CD4-positive, alpha-beta T cell treated with Interleukin-4 for 1 hour (primary cell): ENCODE measurements at regions not wholly inside any gene's neighbourhood (a gene's known extent, or its start where the extent isn't known, plus 50 kb on each side); places are given as distances from the start of the nearest gene placed in this dataset.

ENCODE experiments used
- DNase-seq, 2 donors: peaks; one replicate each; pipeline ENCODE4 v3.0.0-alpha.2; 2020 to 2022

DNA sequence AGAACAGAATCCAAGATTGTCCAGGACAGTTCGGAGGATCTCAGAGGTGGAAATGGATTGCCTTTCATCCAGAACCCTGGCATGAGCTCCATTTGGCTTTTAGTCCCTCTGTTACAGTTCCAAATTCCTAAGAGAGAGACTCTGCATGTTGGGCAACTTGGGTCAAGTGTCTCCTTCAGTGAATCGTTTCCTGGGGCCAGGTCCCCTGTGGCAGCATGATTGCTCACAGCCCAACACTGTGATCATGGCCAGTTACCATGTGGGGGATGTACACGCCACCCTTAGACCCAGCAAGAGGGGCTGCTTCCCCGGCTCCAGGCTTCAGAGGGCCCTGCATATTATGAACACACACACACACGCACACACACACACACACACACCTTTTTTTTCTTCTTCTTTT is 118.6 kb upstream of the GLI2 start:
- DNase-seq = no peak

- DNase-seq = no peak
Observed at GRCh38 chr2:120618830-120619229, 116.8 kb upstream of the GLI2 start.

DNA sequence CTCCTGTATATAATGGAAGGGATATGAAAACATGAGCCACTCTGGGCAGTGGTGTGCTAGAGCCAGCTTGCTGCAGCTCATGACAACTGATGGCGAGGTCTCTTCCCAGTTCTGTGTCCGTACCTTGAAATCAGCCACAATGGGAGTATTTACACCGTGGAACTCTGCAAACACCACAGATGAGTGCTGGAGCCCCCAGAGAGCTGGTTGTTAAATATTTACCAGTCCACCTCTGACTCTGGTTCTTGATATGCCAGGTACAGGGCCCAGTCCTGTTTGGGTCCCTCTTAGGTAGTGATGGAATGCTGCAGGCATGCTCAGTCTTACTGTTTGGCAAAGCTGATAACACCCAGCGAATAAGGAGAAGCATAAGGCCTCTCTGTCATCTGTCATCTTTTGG is 116.1 kb upstream of the GLI2 start:
- DNase-seq = no peak

GRCh38 chr2:120620025-120620793 is 115.5 kb upstream of the GLI2 start:
- DNase-seq = no peak

DNA sequence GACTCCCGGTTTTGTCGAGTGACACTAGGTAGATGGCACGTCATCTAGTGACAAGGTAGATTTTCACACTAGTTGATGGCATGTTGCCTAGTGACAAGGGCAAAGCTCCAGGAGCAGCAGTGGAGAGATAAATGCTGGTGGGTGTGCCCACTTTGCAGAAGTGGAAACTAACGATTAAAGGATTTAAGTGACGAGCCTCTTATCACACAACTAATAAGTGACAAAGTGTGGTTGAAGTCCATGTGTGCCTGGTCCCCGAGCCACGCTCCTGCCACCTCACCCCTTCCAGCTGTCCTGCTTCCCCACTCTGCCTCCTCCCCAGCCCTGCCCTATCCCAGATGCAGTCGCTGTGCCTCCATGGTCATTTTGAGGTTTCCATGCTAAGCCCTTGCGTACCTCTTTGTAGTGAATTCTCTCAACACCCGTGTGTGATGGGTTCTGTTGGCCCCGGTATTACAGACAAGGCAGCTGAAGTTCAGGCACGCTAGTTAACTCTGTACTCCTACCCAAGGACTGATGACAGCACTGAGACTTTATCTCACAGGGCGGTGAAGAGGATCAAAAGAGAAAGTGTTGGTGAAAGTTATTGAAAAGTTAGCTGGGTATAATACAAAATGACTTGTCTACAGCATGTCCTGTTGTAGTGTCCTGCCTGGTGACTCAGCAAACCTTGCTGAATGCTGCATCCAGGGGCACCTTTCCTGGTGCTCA is 113.4 kb upstream of the GLI2 start:
- no peak for DNase-seq

GRCh38 chr2:120622886-120623753 is 112.5 kb upstream of the GLI2 start:
- no peak for DNase-seq

GRCh38 chr2:120624061-120624737 is 111.5 kb upstream of the GLI2 start:
- DNase-seq = no peak

DNA sequence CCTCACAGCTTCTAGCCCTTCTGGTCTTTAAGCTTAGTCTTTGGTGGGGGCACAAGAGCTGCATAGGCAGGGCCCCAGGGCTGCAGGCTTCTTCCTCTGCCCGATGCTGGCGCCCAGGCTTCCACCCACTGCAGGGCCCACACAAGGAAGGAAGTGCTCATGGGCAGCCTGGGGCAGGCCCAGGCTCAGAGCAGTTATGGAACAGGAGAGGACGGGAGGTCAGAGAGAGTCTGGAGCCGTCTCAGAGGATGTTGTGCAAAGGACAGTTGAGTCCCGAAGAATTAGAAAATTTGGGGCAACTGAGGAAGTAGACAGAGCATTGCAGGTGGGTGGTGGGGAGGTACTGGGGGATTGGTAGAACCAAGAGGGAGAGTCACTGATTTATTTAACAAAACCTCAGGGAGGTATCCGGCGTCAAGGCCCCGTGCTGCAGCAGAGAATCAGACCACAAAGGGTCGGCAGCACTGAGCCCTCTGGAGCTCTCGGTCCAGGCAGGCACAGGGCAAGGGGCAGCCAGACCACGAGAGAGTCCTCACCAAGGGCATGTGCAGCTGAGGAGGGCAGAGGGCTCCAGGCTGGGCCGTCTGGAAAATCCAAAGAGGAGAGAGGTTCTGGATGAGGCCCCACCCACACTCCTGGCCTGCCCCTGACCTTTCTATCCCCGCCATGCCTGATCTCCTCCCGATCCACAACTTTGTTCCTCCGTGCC is 110.8 kb upstream of the GLI2 start:
- no peak for DNase-seq

DNA sequence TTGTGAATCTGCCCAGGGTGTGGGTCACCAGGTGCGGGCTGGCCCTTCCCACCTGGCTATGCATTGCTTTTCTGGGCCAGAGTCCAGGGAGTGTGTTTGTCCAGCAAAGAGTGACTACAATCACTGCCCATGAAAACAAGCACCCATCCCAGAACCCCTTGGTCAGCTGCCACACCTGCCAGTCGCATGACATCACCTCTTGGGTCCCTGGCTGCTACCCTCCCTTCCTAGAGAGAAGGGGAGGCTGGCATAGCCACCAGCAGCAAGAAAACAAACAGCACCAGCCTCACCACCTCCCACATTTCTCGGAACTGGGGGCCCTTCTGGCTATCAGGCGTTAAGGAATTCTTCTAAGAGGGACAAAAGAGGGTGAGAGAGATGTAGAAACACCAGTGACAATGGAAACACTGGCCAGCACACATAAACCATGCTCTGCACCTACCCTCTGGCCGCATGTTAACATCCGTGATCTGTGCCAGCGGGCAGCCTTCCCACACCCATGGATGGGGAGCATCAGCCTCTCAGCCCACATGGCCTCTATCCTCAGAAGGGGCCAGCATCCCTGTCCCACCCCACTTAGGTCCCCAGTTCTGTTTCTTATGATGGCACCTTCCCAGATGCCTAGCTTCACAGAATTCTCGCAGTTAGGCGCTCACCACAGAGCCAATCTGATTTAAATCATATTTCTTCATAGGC is 109.7 kb upstream of the GLI2 start:
- DNase-seq = no peak

GRCh38 chr2:120626566-120626965 is 109.1 kb upstream of the GLI2 start:
- DNase-seq = no peak

- DNase-seq = no peak
Observed at GRCh38 chr2:120628248-120628647, 107.4 kb upstream of the GLI2 start.

GRCh38 chr2:120629241-120629895 is 106.3 kb upstream of the GLI2 start:
- DNase-seq = no peak

GRCh38 chr2:120630031-120630701 is 105.5 kb upstream of the GLI2 start:
- no peak for DNase-seq

GRCh38 chr2:120631236-120631635 is 104.4 kb upstream of the GLI2 start:
- DNase-seq = no peak

DNA sequence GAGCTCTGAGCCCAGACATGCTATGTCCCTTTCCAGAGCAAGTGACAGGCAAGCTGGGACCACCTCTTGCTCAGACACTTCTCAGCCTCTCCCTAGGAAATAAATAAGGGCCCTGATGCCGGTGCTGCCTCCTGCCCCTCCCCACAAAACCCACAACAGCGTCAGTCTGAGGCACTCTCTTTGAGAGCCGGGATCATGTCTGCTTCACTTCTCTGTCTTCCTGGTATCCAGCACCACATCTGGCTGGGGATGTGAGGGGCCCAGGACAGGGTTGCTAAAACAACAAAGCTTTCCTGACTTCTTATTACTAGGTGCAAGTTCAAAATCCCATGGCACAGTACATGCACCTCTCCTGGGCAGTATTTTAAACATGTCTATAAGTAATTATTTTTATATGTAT is 103.9 kb upstream of the GLI2 start:
- DNase-seq = no peak

DNA sequence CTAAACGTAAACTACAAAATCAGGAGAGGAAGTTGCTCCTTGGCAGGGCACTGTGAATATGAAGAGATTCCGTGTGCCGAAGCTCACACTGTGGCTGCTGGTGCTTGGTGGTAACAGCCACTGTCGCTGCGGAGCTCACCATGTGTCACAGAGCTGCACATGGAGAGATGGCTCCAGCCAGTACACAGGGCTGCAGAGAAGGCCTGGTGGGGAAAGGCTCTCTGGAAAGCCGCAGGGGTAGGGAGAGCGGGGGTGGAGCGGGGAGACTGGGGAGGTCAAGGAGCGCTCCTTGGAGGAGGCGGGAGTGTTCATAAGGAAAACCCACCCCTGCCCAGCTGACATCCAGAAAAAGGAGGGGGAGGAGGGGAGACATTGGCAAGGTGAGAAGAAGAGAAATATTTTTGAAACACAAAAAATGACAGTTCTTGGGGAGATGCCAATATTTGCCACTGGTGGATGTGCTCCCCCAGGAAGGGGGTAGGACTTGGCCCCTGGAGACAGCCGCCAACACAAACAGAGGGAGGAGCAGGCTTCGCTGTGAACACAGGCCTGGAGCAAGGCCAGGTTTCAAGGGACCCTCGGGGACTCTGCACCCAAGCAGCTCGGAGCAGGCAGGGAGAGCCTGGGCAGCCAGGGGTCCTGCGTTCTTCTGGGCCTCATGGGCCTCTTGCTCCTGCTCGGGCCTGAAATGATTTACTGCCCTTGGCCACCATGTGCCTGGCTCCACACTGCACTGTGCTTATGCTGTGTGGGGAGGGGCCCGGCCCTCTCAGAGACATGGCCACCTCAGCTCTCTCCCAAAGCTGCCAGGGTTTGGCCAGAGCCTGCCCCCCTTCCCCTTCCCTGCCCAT is 102.6 kb upstream of the GLI2 start:
- DNase-seq = no peak

- no peak for DNase-seq
Observed at GRCh38 chr2:120634533-120634932, 101.1 kb upstream of the GLI2 start.

DNA sequence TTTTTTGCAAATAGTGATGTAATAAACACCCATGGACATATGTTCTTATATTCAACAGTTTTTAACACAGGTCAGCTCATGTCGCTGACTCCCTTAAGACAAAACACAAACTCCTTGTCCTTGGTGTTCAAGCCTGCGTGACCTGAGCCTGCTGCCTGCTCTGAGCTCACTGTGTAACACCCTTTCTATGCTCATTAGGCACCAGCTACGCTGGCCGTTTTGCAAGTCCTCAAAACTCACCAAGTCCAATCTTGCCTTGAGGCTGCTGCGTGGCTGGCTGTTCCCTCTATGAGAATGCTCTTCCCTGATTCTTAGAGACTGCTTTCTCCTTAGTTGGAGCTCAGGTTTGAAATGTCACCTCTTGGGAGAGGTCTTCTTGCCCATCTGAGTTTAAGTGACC is 100.5 kb upstream of the GLI2 start:
- no peak for DNase-seq

- DNase-seq = no peak
Observed at GRCh38 chr2:120637847-120638246, 97.8 kb upstream of the GLI2 start.

- DNase-seq = no peak
Observed at GRCh38 chr2:120638450-120638849, 97.2 kb upstream of the GLI2 start.
